Thoracic aorta (tissue), 2 donors: ENCODE measurements at regions not wholly inside any gene's neighbourhood (a gene's known extent, or its start where the extent isn't known, plus 50 kb on each side); places are given as distances from the start of the nearest gene placed in this dataset.

Source experiments
- ATAC-seq: fragments of 150-250 bp; one replicate; pipeline ENCODE4 v1.8.0; 2017; ENCODE audit warnings: low read depth; ENCODE audit not compliant: insufficient number of reproducible peaks, low FRiP score
- DNase-seq: peaks from one replicate; pipeline ENCODE4 v3.0.0-alpha.2; 2020; ENCODE audit warnings: low spot score
- H3K27ac ChIP-seq, 2 donors: fragments of 200-600 bp; sonication (generic); 1 replicate in 1 of 2; 2 replicates in 1 of 2; pipeline ENCODE4 v1.5.1; 2016; ENCODE audit warnings: mild to moderate bottlenecking in 2 of 2, moderate library complexity in 2 of 2
- H3K27me3 ChIP-seq: fragments of 200-600 bp; sonication (generic); replicated peaks from 2 replicates; pipeline ENCODE4 v1.6.0; 2016; ENCODE audit warnings: mild to moderate bottlenecking; ENCODE audit not compliant: insufficient read depth
- H3K36me3 ChIP-seq: fragments of 200-600 bp; sonication (generic); one replicate; pipeline ENCODE4 v1.5.1; 2016
- H3K4me1 ChIP-seq, 2 donors: fragments of 200-600 bp; sonication (generic); 1 replicate in 1 of 2; 2 replicates in 1 of 2; pipeline versions ENCODE4 v1.5.1 to v1.6.0; 2016; ENCODE audit warnings: low read depth in 2 of 2, mild to moderate bottlenecking in 1 of 2; ENCODE audit not compliant: control insufficient read depth in 1 of 2
- H3K4me3 ChIP-seq: fragments of 200-600 bp; sonication (generic); 2 replicates; pipeline ENCODE4 v1.5.1; 2016; ENCODE audit warnings: mild to moderate bottlenecking
- H3K9me3 ChIP-seq: fragments of 200-600 bp; sonication (generic); 2 replicates; pipeline ENCODE4 v1.5.1; 2016
- TF ChIP-seq, protein P1 (sequence below): fragments of 200-600 bp; sonication (generic); IDR thresholded peaks from one replicate; pipeline ENCODE4 v1.5.1; 2019; ENCODE audit warnings: antibody characterized with exemption

DNA sequence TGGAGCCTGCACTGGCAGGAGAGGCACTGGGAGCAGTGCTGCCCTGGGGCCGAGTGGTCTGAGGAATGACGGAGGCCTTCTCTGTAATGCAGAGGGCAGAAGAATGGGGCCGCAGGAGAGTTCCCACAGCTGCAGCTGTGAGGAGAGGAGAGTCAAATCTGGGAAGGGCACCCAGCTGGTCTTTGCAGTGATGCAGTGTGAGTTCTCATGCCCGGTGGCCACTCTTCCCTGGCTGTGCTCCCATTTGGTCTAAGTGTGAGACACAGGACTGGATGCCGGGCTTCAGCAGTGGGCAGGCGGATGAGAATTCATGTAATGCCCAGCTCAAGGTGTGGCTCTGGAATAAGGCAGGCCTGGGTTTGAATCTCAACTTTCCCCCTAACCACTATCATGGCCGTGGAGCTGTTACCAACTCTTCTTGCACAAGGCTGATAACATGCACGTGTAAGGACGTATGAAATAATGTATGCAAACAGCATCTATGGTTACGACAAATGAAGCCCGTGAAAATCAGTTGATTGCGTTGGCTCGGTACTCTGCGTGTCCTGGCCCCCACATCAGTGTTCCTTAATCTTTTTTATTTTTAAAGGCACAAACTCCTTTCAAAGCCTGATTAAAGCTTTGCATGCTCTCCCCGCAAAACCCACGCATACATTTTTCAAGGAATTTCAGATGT lies 71.6 kb downstream of the ACKR3 start:
- Histone ChIP-seq H3K9me3 (no peaks in the 10 kb centered on the region), H3K4me3 (no peak overlapping the region), H3K4me1 (peaks cover 15 to 49% of the 10 kb centered on the region in 2 donors), H3K27ac (peak overlapping the region in 1 of 2 donors; percentile 85), H3K36me3 (no peaks in the 10 kb centered on the region), H3K27me3 (no peaks in the 10 kb centered on the region)
- DNase-seq (no peak), ATAC-seq (no peak)
- TF ChIP-seq, protein P1, sequence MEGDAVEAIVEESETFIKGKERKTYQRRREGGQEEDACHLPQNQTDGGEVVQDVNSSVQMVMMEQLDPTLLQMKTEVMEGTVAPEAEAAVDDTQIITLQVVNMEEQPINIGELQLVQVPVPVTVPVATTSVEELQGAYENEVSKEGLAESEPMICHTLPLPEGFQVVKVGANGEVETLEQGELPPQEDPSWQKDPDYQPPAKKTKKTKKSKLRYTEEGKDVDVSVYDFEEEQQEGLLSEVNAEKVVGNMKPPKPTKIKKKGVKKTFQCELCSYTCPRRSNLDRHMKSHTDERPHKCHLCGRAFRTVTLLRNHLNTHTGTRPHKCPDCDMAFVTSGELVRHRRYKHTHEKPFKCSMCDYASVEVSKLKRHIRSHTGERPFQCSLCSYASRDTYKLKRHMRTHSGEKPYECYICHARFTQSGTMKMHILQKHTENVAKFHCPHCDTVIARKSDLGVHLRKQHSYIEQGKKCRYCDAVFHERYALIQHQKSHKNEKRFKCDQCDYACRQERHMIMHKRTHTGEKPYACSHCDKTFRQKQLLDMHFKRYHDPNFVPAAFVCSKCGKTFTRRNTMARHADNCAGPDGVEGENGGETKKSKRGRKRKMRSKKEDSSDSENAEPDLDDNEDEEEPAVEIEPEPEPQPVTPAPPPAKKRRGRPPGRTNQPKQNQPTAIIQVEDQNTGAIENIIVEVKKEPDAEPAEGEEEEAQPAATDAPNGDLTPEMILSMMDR: no peak

- no peaks in the 10 kb centered on the region for H3K36me3 ChIP-seq
- H3K27me3 ChIP-seq: no peaks in the 10 kb centered on the region
- TF ChIP-seq, protein P1: no peak
- peaks cover 18 to 49% of the 10 kb centered on the region in 2 donors for H3K4me1 ChIP-seq
- no peaks in the 10 kb centered on the region for H3K9me3 ChIP-seq
- H3K27ac ChIP-seq: peak overlapping the region; percentile 85 to 87
- no peak for DNase-seq
- peak overlapping the region; percentile 6 for H3K4me3 ChIP-seq
- peak; percentile 0 for ATAC-seq
Observed at GRCh38 chr2:236642125-236642524, 72.5 kb downstream of the ACKR3 start.

DNA sequence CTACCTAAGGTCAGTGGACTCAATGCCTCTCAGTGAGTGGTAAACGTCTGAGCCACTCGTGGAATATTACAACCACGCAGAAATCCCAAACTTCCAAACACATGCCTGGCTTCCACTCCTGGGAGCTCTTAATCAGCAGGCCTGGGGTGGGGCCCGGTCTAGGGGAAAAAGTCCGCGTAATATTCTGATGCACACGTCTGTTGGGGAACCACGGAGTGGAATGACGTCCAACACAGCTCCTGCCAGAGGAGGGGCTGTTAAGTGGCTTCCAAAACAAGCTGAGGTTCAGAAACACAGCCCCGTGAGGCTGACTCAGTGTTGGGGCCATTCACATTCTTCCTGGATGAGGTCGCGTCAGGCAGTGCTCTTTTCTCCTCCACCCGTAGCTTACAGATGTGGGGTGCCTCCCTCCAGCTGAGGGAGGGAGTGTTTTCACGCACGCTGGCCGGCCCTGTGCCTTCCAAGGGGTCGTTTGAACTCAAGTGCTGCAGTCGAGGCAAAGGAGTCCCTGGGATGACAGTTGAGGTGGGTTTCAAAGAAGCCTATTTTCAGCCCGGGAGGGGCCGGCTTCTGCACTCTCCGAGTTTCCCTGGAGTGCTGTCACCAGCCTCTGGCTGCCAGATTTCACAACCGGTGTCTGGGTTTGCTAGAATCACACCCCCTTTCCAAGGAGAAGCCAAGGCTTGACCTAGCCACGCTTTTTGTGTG lies 73.1 kb downstream of the ACKR3 start:
- DNase-seq (peak; percentile 93), ATAC-seq (peak; percentile 92)
- Histone ChIP-seq H3K27ac (peak overlapping the region; percentile 85 to 87), H3K9me3 (no peaks in the 10 kb centered on the region), H3K4me1 (peaks cover 18 to 49% of the 10 kb centered on the region in 2 donors), H3K36me3 (no peaks in the 10 kb centered on the region), H3K27me3 (no peaks in the 10 kb centered on the region), H3K4me3 (peak overlapping the region; percentile 64)
- TF ChIP-seq, protein P1: no peak

DNA sequence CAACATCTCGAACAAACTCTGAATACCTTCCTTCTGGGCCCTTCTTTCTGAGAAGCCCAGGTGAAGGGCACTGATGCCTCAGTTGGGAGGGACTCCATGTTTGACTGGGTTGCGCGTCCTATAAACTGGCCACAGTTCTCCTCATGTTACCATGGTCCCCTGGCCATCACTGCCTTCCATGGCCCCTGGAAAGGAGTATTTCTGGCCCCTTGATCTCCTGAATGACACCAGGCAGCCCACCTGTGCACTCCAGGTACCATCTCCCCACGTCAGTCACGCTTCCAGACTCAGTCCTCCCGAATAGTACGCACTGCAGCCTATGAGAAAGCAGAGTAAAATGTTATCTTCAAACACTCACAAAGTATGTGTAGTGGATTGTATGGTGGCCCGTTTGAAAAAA lies 73.9 kb downstream of the ACKR3 start:
- H3K27ac ChIP-seq: peak overlapping the region; percentile 85 to 87
- TF ChIP-seq, protein P1: no peak
- ATAC-seq (no peak), DNase-seq (no peak)
- peak overlapping the region; percentile 64 for H3K4me3 ChIP-seq
- H3K36me3 ChIP-seq: no peaks in the 10 kb centered on the region
- H3K9me3 ChIP-seq: no peaks in the 10 kb centered on the region
- peaks cover 18 to 49% of the 10 kb centered on the region in 2 donors for H3K4me1 ChIP-seq
- H3K27me3 ChIP-seq: no peaks in the 10 kb centered on the region

DNA sequence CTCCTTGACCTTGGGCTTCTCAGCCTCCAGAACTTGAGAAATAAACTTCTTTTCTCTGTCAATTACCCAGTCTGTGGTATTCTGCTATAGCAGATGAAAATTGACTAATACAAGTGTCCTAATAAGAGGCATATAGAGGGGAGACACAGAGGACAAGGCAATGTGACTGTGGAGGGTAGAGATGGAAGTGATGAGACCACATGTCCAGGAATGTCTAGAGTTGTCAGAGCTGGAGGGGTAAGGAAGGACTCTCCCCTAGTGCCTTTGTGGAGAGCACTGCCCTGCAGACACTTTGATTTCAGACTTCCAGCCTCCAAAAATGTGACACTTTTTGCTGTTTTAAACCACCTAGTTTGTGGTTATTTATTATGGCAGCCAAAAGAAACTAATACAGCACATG lies 74.4 kb downstream of the ACKR3 start:
- Histone ChIP-seq H3K4me1 (peaks cover 18 to 49% of the 10 kb centered on the region in 2 donors), H3K4me3 (no peak overlapping the region), H3K27me3 (no peaks in the 10 kb centered on the region), H3K9me3 (no peaks in the 10 kb centered on the region), H3K27ac (peak overlapping the region; percentile 85 to 87), H3K36me3 (no peaks in the 10 kb centered on the region)
- TF ChIP-seq, protein P1: no peak
- no peak for ATAC-seq
- DNase-seq: no peak
